Mesendoderm (in vitro differentiated cells): ENCODE measurements at regions not wholly inside any gene's neighbourhood (a gene's known extent, or its start where the extent isn't known, plus 50 kb on each side); places are given as distances from the start of the nearest gene placed in this dataset.

Experiments used
- DNase-seq: peaks from one replicate; pipeline ENCODE4 v3.0.0; 2013
- H2AK5ac ChIP-seq: 2 replicates; pipeline ENCODE4 v1.6.1; 2013; ENCODE audit warnings: low read length, inconsistent platforms
- H2BK120ac ChIP-seq: 2 replicates; pipeline ENCODE4 v1.6.1; 2013; ENCODE audit warnings: low read depth, mild to moderate bottlenecking, low read length, moderate library complexity, mixed read lengths
- H2BK15ac ChIP-seq: replicated peaks from 2 replicates; pipeline ENCODE4 v1.6.1; 2013; ENCODE audit warnings: low read depth, mild to moderate bottlenecking, moderate library complexity
- H2BK5ac ChIP-seq: 2 replicates; pipeline ENCODE4 v1.6.1; 2013; ENCODE audit warnings: low read length, inconsistent platforms
- H3K18ac ChIP-seq: 2 replicates; pipeline ENCODE4 v1.6.1; 2013; ENCODE audit warnings: mild to moderate bottlenecking, low read length, mixed read lengths
- H3K23ac ChIP-seq: one replicate; pipeline ENCODE4 v1.6.1; 2013; ENCODE audit warnings: low read length
- H3K27ac ChIP-seq: 2 replicates; pipeline ENCODE4 v1.5.1; 2013; ENCODE audit warnings: low read depth, mild to moderate bottlenecking, inconsistent platforms, low read length, moderate library complexity
- H3K27me3 ChIP-seq: 2 replicates; pipeline ENCODE4 v1.6.1; 2013; ENCODE audit warnings: low read length, control low read depth, mild to moderate bottlenecking, inconsistent platforms; ENCODE audit not compliant: insufficient read depth, poor library complexity
- H3K36me3 ChIP-seq: 2 replicates; pipeline ENCODE4 v1.6.1; 2013; ENCODE audit warnings: low read length, inconsistent platforms; ENCODE audit not compliant: control insufficient read depth, insufficient read depth
- H3K4ac ChIP-seq: one replicate; pipeline ENCODE4 v1.6.1; 2013; ENCODE audit warnings: low read depth, mild to moderate bottlenecking, low read length, moderate library complexity
- H3K4me1 ChIP-seq: 2 replicates; pipeline ENCODE4 v1.6.1; 2013; ENCODE audit warnings: low read depth, low read length, inconsistent platforms; ENCODE audit not compliant: control insufficient read depth
- H3K4me2 ChIP-seq: 2 replicates; pipeline ENCODE4 v1.6.1; 2013; ENCODE audit warnings: low read length
- H3K4me3 ChIP-seq: 2 replicates; pipeline ENCODE4 v1.5.1; 2013; ENCODE audit warnings: mild to moderate bottlenecking, low read length
- H3K56ac ChIP-seq: one replicate; pipeline ENCODE4 v1.6.1; 2013; ENCODE audit warnings: low read length
- H3K79me1 ChIP-seq: 2 replicates; pipeline ENCODE4 v1.6.1; 2013; ENCODE audit warnings: low read length, inconsistent platforms
- H3K79me2 ChIP-seq: 2 replicates; pipeline ENCODE4 v1.6.1; 2013; ENCODE audit warnings: mild to moderate bottlenecking, low read length; ENCODE audit not compliant: control insufficient read depth, insufficient read depth
- H3K9ac ChIP-seq: 2 replicates; pipeline ENCODE4 v1.6.1; 2013; ENCODE audit warnings: low read length, inconsistent platforms
- H4K5ac ChIP-seq: one replicate; pipeline ENCODE4 v1.6.1; 2013; ENCODE audit warnings: low read length
- H4K8ac ChIP-seq: one replicate; pipeline ENCODE4 v1.6.1; 2013; ENCODE audit warnings: low read depth, mild to moderate bottlenecking, control low read depth, low read length, moderate library complexity
- WGBS: extraction: QIAGEN DNeasy Blood & Tissue Kit; methylation state at CpG from one replicate; pipeline ENCODE4 v1.1.7; 2013; ENCODE audit warnings: low lambda C conversion rate, missing lambda C conversion rate; ENCODE audit not compliant: insufficient coverage; ENCODE audit errors: extremely low coverage; 5-methylcytosine and 5-hydroxymethylcytosine counted together

GRCh38 chr2:205860885-205861284 lies 178.6 kb downstream of the NRP2 start:
- no peak overlapping the region for H4K8ac ChIP-seq
- no peak overlapping the region for H3K27ac ChIP-seq
- H3K4me2 ChIP-seq, result no peak overlapping the region
- H3K79me2 ChIP-seq, result no peaks in the 10 kb centered on the region
- DNase-seq, result no peak
- no peak overlapping the region for H2BK120ac ChIP-seq
- H3K36me3 ChIP-seq, result no peaks in the 10 kb centered on the region
- H2BK15ac ChIP-seq, result no peak overlapping the region
- H3K18ac ChIP-seq, result no peak overlapping the region
- H3K56ac ChIP-seq, result no peak overlapping the region
- no peaks in the 10 kb centered on the region for H3K79me1 ChIP-seq
- no peak overlapping the region for H2BK5ac ChIP-seq
- no peak overlapping the region for H3K9ac ChIP-seq
- H3K4me3 ChIP-seq, result no peak overlapping the region
- no peak overlapping the region for H2AK5ac ChIP-seq
- no peaks in the 10 kb centered on the region for H3K4me1 ChIP-seq
- H3K4ac ChIP-seq, result no peak overlapping the region
- H4K5ac ChIP-seq, result no peak overlapping the region
- no peaks in the 10 kb centered on the region for H3K27me3 ChIP-seq
- H3K23ac ChIP-seq, result no peak overlapping the region
- no CpG with 5 or more reads among the region's 7 CpGs for WGBS

GRCh38 chr2:205860181-205860580 lies 177.9 kb downstream of the NRP2 start:
- no peak overlapping the region for H3K4me3 ChIP-seq
- no peak overlapping the region for H3K9ac ChIP-seq
- no CpG with 5 or more reads among the region's 9 CpGs for WGBS
- H3K27ac ChIP-seq, result no peak overlapping the region
- no peaks in the 10 kb centered on the region for H3K79me1 ChIP-seq
- no peak overlapping the region for H3K4ac ChIP-seq
- no peak overlapping the region for H3K4me2 ChIP-seq
- no peaks in the 10 kb centered on the region for H3K27me3 ChIP-seq
- no peak overlapping the region for H3K18ac ChIP-seq
- no peak overlapping the region for H2BK5ac ChIP-seq
- H3K79me2 ChIP-seq, result no peaks in the 10 kb centered on the region
- no peak overlapping the region for H4K8ac ChIP-seq
- H2BK120ac ChIP-seq, result no peak overlapping the region
- no peak overlapping the region for H3K23ac ChIP-seq
- H3K56ac ChIP-seq, result no peak overlapping the region
- no peaks in the 10 kb centered on the region for H3K36me3 ChIP-seq
- H3K4me1 ChIP-seq, result no peaks in the 10 kb centered on the region
- no peak overlapping the region for H4K5ac ChIP-seq
- no peak overlapping the region for H2AK5ac ChIP-seq
- no peak for DNase-seq
- H2BK15ac ChIP-seq, result no peak overlapping the region

- no peak overlapping the region for H3K27ac ChIP-seq
- WGBS, result no CpG with 5 or more reads among the region's 16 CpGs
Observed at GRCh38 chr2:205858881-205859441, 176.7 kb downstream of the NRP2 start.

GRCh38 chr2:205858275-205858674 lies 176.0 kb downstream of the NRP2 start:
- no peak overlapping the region for H4K8ac ChIP-seq
- H4K5ac ChIP-seq, result no peak overlapping the region
- no peak overlapping the region for H3K4ac ChIP-seq
- no peak overlapping the region for H3K27ac ChIP-seq
- H3K56ac ChIP-seq, result no peak overlapping the region
- H3K36me3 ChIP-seq, result no peaks in the 10 kb centered on the region
- H2BK15ac ChIP-seq, result no peak overlapping the region
- H3K79me2 ChIP-seq, result no peaks in the 10 kb centered on the region
- no peak overlapping the region for H3K23ac ChIP-seq
- H3K79me1 ChIP-seq, result no peaks in the 10 kb centered on the region
- no peaks in the 10 kb centered on the region for H3K4me1 ChIP-seq
- no peak overlapping the region for H3K4me3 ChIP-seq
- H3K9ac ChIP-seq, result no peak overlapping the region
- no peak overlapping the region for H3K4me2 ChIP-seq
- H3K27me3 ChIP-seq, result no peaks in the 10 kb centered on the region
- H2AK5ac ChIP-seq, result no peak overlapping the region
- H2BK5ac ChIP-seq, result no peak overlapping the region
- no peak for DNase-seq
- H2BK120ac ChIP-seq, result no peak overlapping the region
- WGBS, result no CpG with 5 or more reads among the region's 3 CpGs
- no peak overlapping the region for H3K18ac ChIP-seq

More at GRCh38 chr2:205858881-205859441, 176.7 kb downstream of the NRP2 start:
- H3K18ac ChIP-seq, result no peak overlapping the region
- H2BK15ac ChIP-seq, result no peak overlapping the region
- no peaks in the 10 kb centered on the region for H3K79me2 ChIP-seq
- H2AK5ac ChIP-seq, result no peak overlapping the region
- H2BK5ac ChIP-seq, result no peak overlapping the region
- no peaks in the 10 kb centered on the region for H3K79me1 ChIP-seq
- no peak overlapping the region for H3K9ac ChIP-seq
- no peak overlapping the region for H3K4me2 ChIP-seq
- H3K36me3 ChIP-seq, result no peaks in the 10 kb centered on the region
- peak; percentile 16 for DNase-seq
- no peak overlapping the region for H3K4ac ChIP-seq
- H3K23ac ChIP-seq, result no peak overlapping the region
- H3K4me1 ChIP-seq, result no peaks in the 10 kb centered on the region
- no peak overlapping the region for H4K5ac ChIP-seq
- H3K4me3 ChIP-seq, result no peak overlapping the region
- H3K27me3 ChIP-seq, result no peaks in the 10 kb centered on the region
- H2BK120ac ChIP-seq, result no peak overlapping the region
- H3K56ac ChIP-seq, result no peak overlapping the region
- H4K8ac ChIP-seq, result no peak overlapping the region

- H3K4me2 ChIP-seq, result no peak overlapping the region
- no peak overlapping the region for H3K4ac ChIP-seq
- DNase-seq, result no peak
- no peaks in the 10 kb centered on the region for H3K79me1 ChIP-seq
- H2BK5ac ChIP-seq, result no peak overlapping the region
- H3K56ac ChIP-seq, result no peak overlapping the region
- H4K8ac ChIP-seq, result no peak overlapping the region
- no peak overlapping the region for H3K9ac ChIP-seq
- H3K27ac ChIP-seq, result no peak overlapping the region
- no peak overlapping the region for H4K5ac ChIP-seq
- no peaks in the 10 kb centered on the region for H3K4me1 ChIP-seq
- no peaks in the 10 kb centered on the region for H3K36me3 ChIP-seq
- H3K79me2 ChIP-seq, result no peaks in the 10 kb centered on the region
- no peak overlapping the region for H2AK5ac ChIP-seq
- H2BK15ac ChIP-seq, result no peak overlapping the region
- H2BK120ac ChIP-seq, result no peak overlapping the region
- no peak overlapping the region for H3K23ac ChIP-seq
- no CpG with 5 or more reads among the region's 13 CpGs for WGBS
- no peak overlapping the region for H3K18ac ChIP-seq
- no peak overlapping the region for H3K4me3 ChIP-seq
- H3K27me3 ChIP-seq, result no peaks in the 10 kb centered on the region
Observed at GRCh38 chr2:205857520-205858237, 175.4 kb downstream of the NRP2 start.

- Histone ChIP-seq H2BK5ac (no peak overlapping the region), H3K27ac (no peak overlapping the region), H3K79me1 (no peaks in the 10 kb centered on the region), H3K79me2 (no peaks in the 10 kb centered on the region), H3K4me2 (no peak overlapping the region), H4K8ac (no peak overlapping the region), H3K4ac (no peak overlapping the region), H3K36me3 (no peaks in the 10 kb centered on the region), H3K4me3 (no peak overlapping the region), H2BK120ac (no peak overlapping the region), H2BK15ac (no peak overlapping the region), H3K27me3 (no peaks in the 10 kb centered on the region), H3K9ac (no peak overlapping the region), H3K4me1 (no peaks in the 10 kb centered on the region), H3K18ac (no peak overlapping the region), H3K23ac (no peak overlapping the region), H4K5ac (no peak overlapping the region), H2AK5ac (no peak overlapping the region), H3K56ac (no peak overlapping the region)
- WGBS, result no CpG with 5 or more reads among the region's 3 CpGs
- DNase-seq, result no peak
Observed at GRCh38 chr2:205852457-205852856, 170.2 kb downstream of the NRP2 start.
